Fibroblast of mammary gland (primary cell): ENCODE measurements at regions not wholly inside any gene's neighbourhood (a gene's known extent, or its start where the extent isn't known, plus 50 kb on each side); places are given as distances from the start of the nearest gene placed in this dataset.
"Not testable (repeated sequence)": the region's sequence is repeated elsewhere in the genome, so short reads cannot be mapped to it uniquely, and the experiment has no call there.

Source experiments
- DNase-seq: peaks from one replicate; pipeline ENCODE4 v3.0.0-alpha.2; 2010; ENCODE audit warnings: low read depth
- H3K4me3 ChIP-seq: 2 replicates; pipeline ENCODE4 v1.5.1; 2011; ENCODE audit warnings: low read depth, mild to moderate bottlenecking, low read length, moderate library complexity; ENCODE audit not compliant: control insufficient read depth
- CTCF ChIP-seq: conservative IDR thresholded peaks from 2 replicates; pipeline ENCODE4 v1.5.1; 2011; ENCODE audit warnings: low read depth, low read length, inconsistent platforms; ENCODE audit not compliant: control insufficient read depth, insufficient read depth

DNA sequence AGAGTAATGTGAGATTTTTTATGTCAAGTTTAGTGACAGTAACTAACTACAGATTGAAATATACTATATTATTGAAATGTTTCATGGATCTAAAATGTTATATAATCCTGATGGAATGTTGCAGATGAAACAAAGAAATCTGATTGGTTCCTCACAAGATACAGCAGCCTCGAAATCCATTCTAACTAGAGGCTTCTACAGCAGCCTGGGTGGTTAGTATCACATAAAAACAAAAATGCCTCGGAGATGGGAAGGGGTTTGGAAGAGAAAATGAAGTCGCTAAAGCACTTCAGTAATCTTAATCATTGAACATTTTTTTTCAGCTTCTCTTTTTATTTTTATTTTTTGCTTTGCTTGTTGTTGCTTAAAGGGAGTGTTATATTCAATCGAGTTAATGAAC is 75.2 kb downstream of the TANC2 start:
- no peak overlapping the region for H3K4me3 ChIP-seq
- DNase-seq: no peak
- no peak for TF ChIP-seq CTCF

DNA sequence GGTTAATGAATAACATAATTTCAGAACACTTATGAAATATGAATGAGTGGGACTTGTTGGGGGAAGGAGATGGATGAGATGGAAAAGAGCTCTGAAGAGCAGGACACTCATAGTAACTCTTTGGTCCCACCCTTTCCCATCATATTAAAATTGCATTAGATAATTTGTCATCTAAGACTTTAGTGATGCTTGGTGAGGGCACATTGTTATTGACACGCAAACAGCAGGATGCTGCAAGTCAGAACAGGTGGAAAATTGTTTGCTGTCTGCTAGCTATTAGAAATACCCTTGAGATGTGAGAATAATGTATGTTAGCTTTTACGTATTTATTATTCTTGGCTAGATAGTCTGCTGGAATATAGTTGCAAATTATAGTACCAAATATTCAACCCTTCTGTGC is 75.7 kb downstream of the TANC2 start:
- TF ChIP-seq CTCF: no peak
- H3K4me3 ChIP-seq: no peak overlapping the region
- DNase-seq: no peak

DNA sequence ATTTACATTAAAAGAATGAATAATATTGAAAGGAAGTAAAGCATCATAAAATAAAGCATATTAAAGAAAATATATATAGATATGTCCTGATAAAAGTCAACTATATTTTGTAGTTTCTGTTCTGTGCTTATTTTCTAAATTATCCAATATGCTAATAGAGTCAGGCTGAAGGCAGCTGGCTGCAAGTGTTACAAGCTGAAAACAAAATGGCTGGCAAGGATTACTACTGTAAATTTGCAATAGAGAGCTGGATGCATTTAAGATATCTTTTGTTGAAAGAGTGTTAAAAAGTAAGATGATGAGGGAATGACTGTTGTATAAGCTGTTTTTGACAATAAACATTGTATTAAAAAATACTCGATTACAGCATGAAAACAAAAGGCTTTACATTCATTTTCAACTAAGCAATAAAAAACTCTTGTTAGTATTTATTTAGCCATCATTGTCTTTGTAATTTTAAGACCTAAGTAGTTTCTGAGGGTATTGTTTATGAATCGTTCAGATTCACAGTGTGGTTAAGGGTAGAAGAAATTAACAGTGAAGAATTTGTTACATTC is 76.3 kb downstream of the TANC2 start:
- no peak for DNase-seq
- no peak overlapping the region for H3K4me3 ChIP-seq
- TF ChIP-seq CTCF: no peak

- H3K4me3 ChIP-seq, DNase-seq: not testable (repeated sequence)
These were observed 91.5 kb downstream of the TANC2 start for GRCh38 chr17:63057560-63057959.

DNA sequence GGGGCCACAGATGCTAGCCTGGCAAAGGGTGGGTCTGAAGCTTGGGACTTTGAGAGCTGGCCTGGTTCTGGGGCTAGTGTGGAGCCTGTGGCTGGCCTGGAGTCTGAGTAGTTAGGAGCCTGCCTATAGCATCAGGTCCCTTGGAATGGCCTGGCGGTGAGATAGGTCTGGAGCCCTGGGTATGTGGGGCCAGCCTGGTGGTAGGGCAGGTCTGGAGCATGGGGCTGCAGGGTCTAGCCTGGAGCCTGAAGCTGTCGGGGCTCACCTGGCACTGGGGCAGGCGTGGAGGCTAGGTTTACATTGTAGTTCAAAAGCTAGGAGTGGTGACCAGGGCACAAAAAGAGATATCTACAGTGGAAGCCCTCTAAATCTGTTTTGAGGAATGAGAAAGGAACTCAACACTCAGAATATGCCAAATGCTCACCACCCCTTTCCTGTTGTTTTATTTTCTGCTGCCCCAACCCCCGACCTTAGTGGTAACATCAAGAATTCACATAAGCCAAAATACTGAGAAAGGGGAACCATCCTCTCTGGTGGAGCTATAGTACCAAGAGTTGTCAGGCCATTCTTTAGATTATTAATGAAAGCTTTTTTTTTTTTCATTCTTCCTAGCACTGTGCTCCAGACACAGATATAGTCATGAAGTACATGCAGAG is 100.3 kb downstream of the TANC2 start:
- no peak for TF ChIP-seq CTCF
- no peak for DNase-seq
- H3K4me3 ChIP-seq: no peak overlapping the region

GRCh38 chr17:63069245-63069644 is 103.2 kb downstream of the TANC2 start:
- DNase-seq: no peak
- TF ChIP-seq CTCF: no peak
- no peak overlapping the region for H3K4me3 ChIP-seq

DNA sequence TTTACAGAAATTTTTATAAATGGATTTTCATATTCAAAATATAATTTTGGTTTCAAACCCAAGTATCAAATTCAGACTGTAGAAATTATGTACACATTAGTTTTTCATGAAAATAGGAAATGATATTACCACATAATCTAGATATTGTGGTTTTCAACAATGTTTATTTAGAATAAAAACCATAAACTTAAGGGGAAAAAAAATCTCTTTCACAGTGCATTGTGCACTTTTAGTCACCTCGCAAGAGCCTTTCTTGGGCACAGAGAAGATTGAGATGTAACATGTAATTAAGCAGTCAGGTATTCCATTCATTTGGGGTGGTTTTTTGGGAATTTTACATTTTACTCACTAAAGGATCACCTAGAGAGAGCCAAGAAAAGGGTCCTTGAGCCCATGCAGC is 104.0 kb downstream of the TANC2 start:
- TF ChIP-seq CTCF: no peak
- no peak for DNase-seq
- no peak overlapping the region for H3K4me3 ChIP-seq
